HL-60 (cell line): ENCODE measurements at regions not wholly inside any gene's neighbourhood (a gene's known extent, or its start where the extent isn't known, plus 50 kb on each side); places are given as distances from the start of the nearest gene placed in this dataset.

ENCODE experiments used
- DNase-seq, 2 experiments: peaks; one replicate each; pipeline ENCODE4 v3.0.0-alpha.2; 2010 to 2020; ENCODE audit warnings: low read depth in 1 of 2, low spot score in 1 of 2
- H3K27ac ChIP-seq: fragments of 250-450 bp; sonication (Bioruptor Pico); replicated peaks from 2 replicates; pipeline ENCODE4 v1.5.1; 2020; ENCODE audit warnings: mild to moderate bottlenecking, moderate library complexity
- H3K27me3 ChIP-seq: fragments of 250-450 bp; sonication (Bioruptor Pico); 2 replicates; pipeline ENCODE4 v1.5.1; 2021; ENCODE audit warnings: mild to moderate bottlenecking, moderate library complexity; ENCODE audit not compliant: insufficient read depth, poor library complexity, severe bottlenecking
- H3K4me3 ChIP-seq: replicated peaks from 2 replicates; pipeline ENCODE4 v1.5.1; 2011; ENCODE audit warnings: mild to moderate bottlenecking, control low read depth, low read length; ENCODE audit not compliant: insufficient read depth
- CTCF ChIP-seq: IDR thresholded peaks from one replicate; pipeline ENCODE4 v1.5.1; 2011; ENCODE audit warnings: low read length, control low read depth, inconsistent platforms; ENCODE audit not compliant: insufficient read depth
- GABPA ChIP-seq: IDR thresholded peaks from 2 replicates; pipeline ENCODE4 v1.6.1; 2012; ENCODE audit warnings: low read depth
- POLR2AphosphoS5 ChIP-seq: IDR thresholded peaks from 2 replicates; pipeline ENCODE4 v1.6.1; 2012; ENCODE audit warnings: low read depth
- REST ChIP-seq: IDR thresholded peaks from 2 replicates; pipeline ENCODE4 v1.6.1; 2012; ENCODE audit warnings: low read depth; ENCODE audit not compliant: insufficient replicate concordance
- SPI1 ChIP-seq: IDR thresholded peaks from 2 replicates; pipeline ENCODE4 v1.6.1; 2012; ENCODE audit warnings: low read depth, mild to moderate bottlenecking, borderline replicate concordance

DNA sequence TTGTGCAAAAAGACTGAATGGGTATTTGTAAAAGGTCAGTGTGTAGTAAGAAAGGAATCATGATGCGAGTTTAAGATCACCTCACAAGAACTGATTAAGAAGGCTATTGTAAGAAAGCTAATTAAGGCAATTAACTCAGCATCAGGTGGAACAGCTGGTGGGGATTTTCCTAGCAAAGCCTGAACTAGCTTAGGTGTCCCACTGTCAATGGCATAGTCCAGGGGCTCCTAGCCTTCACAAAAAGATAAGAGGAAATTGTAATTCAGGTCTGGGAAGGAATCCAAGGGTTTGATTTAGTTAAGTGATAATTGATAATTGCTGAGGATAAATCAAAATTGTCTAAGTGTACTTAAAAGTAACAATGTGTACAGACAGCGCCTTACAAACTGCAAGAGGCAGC lies 901.6 kb downstream of the TUSC7 start:
- DNase-seq = no peak
- TF ChIP-seq GABPA (no peak), SPI1 (no peak), POLR2AphosphoS5 (no peak), CTCF (no peak), REST (no peak)
- no peaks in the 10 kb centered on the region for H3K27me3 ChIP-seq

GRCh38 chr3:117616227-117616626 lies 906.6 kb downstream of the TUSC7 start:
- TF ChIP-seq REST (no peak), CTCF (no peak), GABPA (no peak), POLR2AphosphoS5 (no peak), SPI1 (no peak)

More for the DNA sequence above, 901.6 kb downstream of the TUSC7 start:
- Histone ChIP-seq H3K27ac (no peak overlapping the region), H3K4me3 (no peak overlapping the region)

GRCh38 chr3:117617906-117618305 lies 908.3 kb downstream of the TUSC7 start:
- no peak for DNase-seq

More at GRCh38 chr3:117616227-117616626, 906.6 kb downstream of the TUSC7 start:
- H3K4me3 ChIP-seq = no peak overlapping the region
- no peak overlapping the region for H3K27ac ChIP-seq
- no peaks in the 10 kb centered on the region for H3K27me3 ChIP-seq
- DNase-seq = no peak

More at GRCh38 chr3:117617906-117618305, 908.3 kb downstream of the TUSC7 start:
- TF ChIP-seq GABPA (no peak), CTCF (no peak), SPI1 (no peak), POLR2AphosphoS5 (no peak), REST (no peak)
- Histone ChIP-seq H3K27me3 (no peaks in the 10 kb centered on the region), H3K4me3 (no peak overlapping the region), H3K27ac (no peak overlapping the region)
